Neural cell (in vitro differentiated cells): ENCODE measurements at regions not wholly inside any gene's neighbourhood (a gene's known extent, or its start where the extent isn't known, plus 50 kb on each side); places are given as distances from the start of the nearest gene placed in this dataset.

Experiments
- H2AFZ ChIP-seq: fragments of 200-600, 300-800 bp; sonication (generic), shearing (Covaris generic); 2 replicates; pipeline ENCODE4 v1.6.0; 2014; ENCODE audit warnings: low read depth, mild to moderate bottlenecking, antibody characterized with exemption, low read length, moderate library complexity
- H3F3A ChIP-seq: fragments of 200-600 bp; shearing (Covaris generic); 2 replicates; pipeline ENCODE4 v1.6.1; 2016; ENCODE audit warnings: mild to moderate bottlenecking, moderate library complexity, mixed read lengths, antibody characterized with exemption, low read length; ENCODE audit not compliant: insufficient read depth, poor library complexity, severe bottlenecking
- H3K27ac ChIP-seq: fragments of 200-600, 300-800 bp; sonication (generic), shearing (Covaris generic); 2 replicates; pipeline ENCODE4 v1.5.1; 2014; ENCODE audit warnings: mild to moderate bottlenecking, low read length, moderate library complexity
- H3K27me3 ChIP-seq: fragments of 300-800, 200-600 bp; sonication (generic), shearing (Covaris generic); 2 replicates; pipeline ENCODE4 v1.6.0; 2014; ENCODE audit warnings: mild to moderate bottlenecking, low read depth, low read length, moderate library complexity; ENCODE audit not compliant: insufficient read depth
- H3K36me3 ChIP-seq: fragments of 300-800, 200-600 bp; sonication (generic), shearing (Covaris generic); 2 replicates; pipeline ENCODE4 v1.5.1; 2014; ENCODE audit warnings: mild to moderate bottlenecking, antibody characterized with exemption, low read length, moderate library complexity; ENCODE audit not compliant: insufficient read depth
- H3K4me2 ChIP-seq: fragments of 300-800, 200-600 bp; sonication (generic), shearing (Covaris generic); 2 replicates; pipeline ENCODE4 v1.6.0; 2014; ENCODE audit warnings: mild to moderate bottlenecking, low read length
- H3K4me3 ChIP-seq: fragments of 300-800, 200-600 bp; sonication (generic), shearing (Covaris generic); 2 replicates; pipeline ENCODE4 v1.5.1; 2014; ENCODE audit warnings: mild to moderate bottlenecking, low read length, moderate library complexity
- H3K79me2 ChIP-seq: fragments of 200-600 bp; shearing (Covaris generic); replicated peaks from 2 replicates; pipeline ENCODE4 v1.6.0; 2014; ENCODE audit warnings: mild to moderate bottlenecking, low read length, moderate library complexity; ENCODE audit not compliant: insufficient read depth
- H3K9ac ChIP-seq: fragments of 300-800, 200-600 bp; sonication (generic), shearing (Covaris generic); 2 replicates; pipeline ENCODE4 v1.6.1; 2016; ENCODE audit warnings: mild to moderate bottlenecking, low read length, mixed read lengths
- H3K9me2 ChIP-seq: fragments of 200-600 bp; shearing (Covaris generic); 2 replicates; pipeline ENCODE4 v1.6.1; 2016; ENCODE audit warnings: mild to moderate bottlenecking, low read length, mixed read lengths; ENCODE audit not compliant: insufficient read depth
- H3K9me3 ChIP-seq: fragments of 200-600, 300-800 bp; sonication (generic), shearing (Covaris generic); 2 replicates; pipeline ENCODE4 v1.6.1; 2016; ENCODE audit warnings: mild to moderate bottlenecking, mixed run types, low read length, moderate library complexity, mixed read lengths
- H4K20me1 ChIP-seq: fragments of 200-600 bp; shearing (Covaris generic); 2 replicates; pipeline ENCODE4 v1.6.1; 2016; ENCODE audit warnings: mild to moderate bottlenecking, mixed run types; ENCODE audit not compliant: insufficient read depth
- EP300 ChIP-seq: fragments of 450-650 bp; conservative IDR thresholded peaks from 2 replicates; pipeline ENCODE4 v1.6.1; 2014; ENCODE audit warnings: antibody characterized with exemption, mild to moderate bottlenecking, moderate library complexity; ENCODE audit not compliant: poor library complexity, severe bottlenecking
- EZH2 ChIP-seq: fragments of 200-600, 300-800 bp; shearing (Covaris generic), sonication (generic); IDR thresholded peaks from 2 replicates; pipeline ENCODE4 v1.6.1; 2014; ENCODE audit warnings: antibody characterized with exemption, low read length, borderline replicate concordance, mild to moderate bottlenecking; ENCODE audit not compliant: insufficient read depth, poor library complexity, severe bottlenecking
- MXI1 ChIP-seq: fragments of 450-650 bp; conservative IDR thresholded peaks from 2 replicates; pipeline ENCODE4 v1.6.1; 2014; ENCODE audit warnings: antibody characterized with exemption, mild to moderate bottlenecking; ENCODE audit not compliant: poor library complexity, severe bottlenecking
- POLR2AphosphoS5 ChIP-seq: IDR thresholded peaks from 2 replicates; pipeline ENCODE4 v1.6.1; 2012
- RAD21 ChIP-seq: fragments of 450-650 bp; conservative IDR thresholded peaks from 2 replicates; pipeline ENCODE4 v1.6.1; 2014; ENCODE audit warnings: antibody characterized with exemption, mild to moderate bottlenecking, moderate library complexity
- SMC3 ChIP-seq: fragments of 450-650 bp; conservative IDR thresholded peaks from 2 replicates; pipeline ENCODE4 v1.6.1; 2014; ENCODE audit warnings: antibody characterized with exemption, mild to moderate bottlenecking, moderate library complexity; ENCODE audit not compliant: poor library complexity
- TAF1 ChIP-seq: IDR thresholded peaks from 2 replicates; pipeline ENCODE4 v1.6.1; 2012; ENCODE audit warnings: low read depth
- TF ChIP-seq, protein P1 (sequence below): fragments of 450-650 bp; IDR thresholded peaks from 2 replicates; pipeline ENCODE4 v1.5.1; 2014; ENCODE audit warnings: antibody characterized with exemption, mild to moderate bottlenecking, moderate library complexity; ENCODE audit not compliant: poor library complexity, severe bottlenecking
- TF ChIP-seq, protein P2 (sequence below): IDR thresholded peaks from 2 replicates; pipeline ENCODE4 v1.6.1; 2012; ENCODE audit warnings: borderline replicate concordance

DNA sequence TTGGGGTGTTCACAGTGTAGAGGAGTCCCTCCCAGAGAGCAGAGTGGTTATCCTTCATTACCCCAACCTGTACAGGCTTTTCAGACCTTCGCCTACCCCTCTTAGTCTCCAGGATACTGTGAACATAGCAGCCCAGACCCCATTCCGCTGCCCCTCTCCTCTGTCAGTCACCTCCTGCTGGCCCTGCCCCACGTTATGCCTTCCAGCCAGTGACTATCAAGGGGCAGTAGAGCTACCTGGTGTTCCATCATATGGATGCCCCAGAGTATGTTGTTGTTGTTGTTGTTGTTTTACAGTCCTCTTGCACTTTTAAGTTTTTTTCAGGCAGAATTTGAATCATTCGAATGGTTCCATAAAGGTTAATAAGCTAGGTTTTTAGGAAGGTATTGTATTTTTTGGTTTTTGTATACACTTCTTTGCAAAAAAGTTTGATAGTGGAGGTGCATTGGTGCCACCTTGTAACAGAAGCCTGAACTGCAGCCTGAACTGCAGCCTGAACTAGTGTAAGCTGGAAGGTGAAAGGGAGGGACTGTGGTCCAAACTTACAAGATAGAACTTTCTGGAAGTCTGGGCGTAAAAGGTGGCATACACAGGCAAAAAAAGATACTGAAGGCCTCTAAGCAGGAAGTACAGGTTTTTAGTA is 101.4 kb upstream of the RAB40AL start:
- Histone ChIP-seq H3K27ac (no peak overlapping the region), H3K27me3 (no peaks in the 10 kb centered on the region), H3K9ac (no peak overlapping the region), H3K9me3 (no peaks in the 10 kb centered on the region), H2AFZ (no peak overlapping the region), H3K9me2 (no peaks in the 10 kb centered on the region), H4K20me1 (no peaks in the 10 kb centered on the region), H3K4me3 (no peak overlapping the region), H3K4me2 (no peak overlapping the region), H3F3A (no peaks in the 10 kb centered on the region), H3K36me3 (no peaks in the 10 kb centered on the region), H3K79me2 (no peaks in the 10 kb centered on the region)
- TF ChIP-seq MXI1 = no peak
- no peak for TF ChIP-seq POLR2AphosphoS5
- peak; percentile 55 for TF ChIP-seq SMC3
- TF ChIP-seq EP300 = no peak
- peak; percentile 46 for TF ChIP-seq RAD21
- no peak for TF ChIP-seq TAF1
- TF ChIP-seq, protein P1, sequence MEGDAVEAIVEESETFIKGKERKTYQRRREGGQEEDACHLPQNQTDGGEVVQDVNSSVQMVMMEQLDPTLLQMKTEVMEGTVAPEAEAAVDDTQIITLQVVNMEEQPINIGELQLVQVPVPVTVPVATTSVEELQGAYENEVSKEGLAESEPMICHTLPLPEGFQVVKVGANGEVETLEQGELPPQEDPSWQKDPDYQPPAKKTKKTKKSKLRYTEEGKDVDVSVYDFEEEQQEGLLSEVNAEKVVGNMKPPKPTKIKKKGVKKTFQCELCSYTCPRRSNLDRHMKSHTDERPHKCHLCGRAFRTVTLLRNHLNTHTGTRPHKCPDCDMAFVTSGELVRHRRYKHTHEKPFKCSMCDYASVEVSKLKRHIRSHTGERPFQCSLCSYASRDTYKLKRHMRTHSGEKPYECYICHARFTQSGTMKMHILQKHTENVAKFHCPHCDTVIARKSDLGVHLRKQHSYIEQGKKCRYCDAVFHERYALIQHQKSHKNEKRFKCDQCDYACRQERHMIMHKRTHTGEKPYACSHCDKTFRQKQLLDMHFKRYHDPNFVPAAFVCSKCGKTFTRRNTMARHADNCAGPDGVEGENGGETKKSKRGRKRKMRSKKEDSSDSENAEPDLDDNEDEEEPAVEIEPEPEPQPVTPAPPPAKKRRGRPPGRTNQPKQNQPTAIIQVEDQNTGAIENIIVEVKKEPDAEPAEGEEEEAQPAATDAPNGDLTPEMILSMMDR = peak; percentile 60

DNA sequence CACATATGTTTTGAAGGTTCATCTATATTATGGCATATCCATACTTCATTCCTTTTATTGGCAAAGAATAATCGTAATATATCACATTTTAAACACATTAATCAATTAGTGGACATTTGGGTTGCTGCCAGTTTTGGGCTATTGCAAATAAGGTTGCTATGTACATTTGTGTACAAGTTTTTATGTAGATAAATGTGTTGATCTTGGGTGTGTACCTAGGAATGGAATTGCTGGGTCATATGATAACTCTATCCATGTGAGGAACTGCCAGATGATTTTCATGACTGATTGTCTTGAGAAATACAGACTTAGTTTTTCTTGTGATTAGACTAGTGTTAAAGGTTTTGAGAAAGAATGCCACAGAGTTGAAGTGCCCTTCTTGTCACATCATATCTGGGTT is 99.2 kb upstream of the RAB40AL start:
- TF ChIP-seq EZH2 = no peak
- TF ChIP-seq, protein P2, sequence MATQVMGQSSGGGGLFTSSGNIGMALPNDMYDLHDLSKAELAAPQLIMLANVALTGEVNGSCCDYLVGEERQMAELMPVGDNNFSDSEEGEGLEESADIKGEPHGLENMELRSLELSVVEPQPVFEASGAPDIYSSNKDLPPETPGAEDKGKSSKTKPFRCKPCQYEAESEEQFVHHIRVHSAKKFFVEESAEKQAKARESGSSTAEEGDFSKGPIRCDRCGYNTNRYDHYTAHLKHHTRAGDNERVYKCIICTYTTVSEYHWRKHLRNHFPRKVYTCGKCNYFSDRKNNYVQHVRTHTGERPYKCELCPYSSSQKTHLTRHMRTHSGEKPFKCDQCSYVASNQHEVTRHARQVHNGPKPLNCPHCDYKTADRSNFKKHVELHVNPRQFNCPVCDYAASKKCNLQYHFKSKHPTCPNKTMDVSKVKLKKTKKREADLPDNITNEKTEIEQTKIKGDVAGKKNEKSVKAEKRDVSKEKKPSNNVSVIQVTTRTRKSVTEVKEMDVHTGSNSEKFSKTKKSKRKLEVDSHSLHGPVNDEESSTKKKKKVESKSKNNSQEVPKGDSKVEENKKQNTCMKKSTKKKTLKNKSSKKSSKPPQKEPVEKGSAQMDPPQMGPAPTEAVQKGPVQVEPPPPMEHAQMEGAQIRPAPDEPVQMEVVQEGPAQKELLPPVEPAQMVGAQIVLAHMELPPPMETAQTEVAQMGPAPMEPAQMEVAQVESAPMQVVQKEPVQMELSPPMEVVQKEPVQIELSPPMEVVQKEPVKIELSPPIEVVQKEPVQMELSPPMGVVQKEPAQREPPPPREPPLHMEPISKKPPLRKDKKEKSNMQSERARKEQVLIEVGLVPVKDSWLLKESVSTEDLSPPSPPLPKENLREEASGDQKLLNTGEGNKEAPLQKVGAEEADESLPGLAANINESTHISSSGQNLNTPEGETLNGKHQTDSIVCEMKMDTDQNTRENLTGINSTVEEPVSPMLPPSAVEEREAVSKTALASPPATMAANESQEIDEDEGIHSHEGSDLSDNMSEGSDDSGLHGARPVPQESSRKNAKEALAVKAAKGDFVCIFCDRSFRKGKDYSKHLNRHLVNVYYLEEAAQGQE = no peak
- TF ChIP-seq MXI1 = no peak
- TF ChIP-seq POLR2AphosphoS5 = no peak
- TF ChIP-seq, protein P1 = no peak
- TF ChIP-seq SMC3 = no peak
- TF ChIP-seq TAF1 = no peak
- TF ChIP-seq EP300 = no peak
- no peaks in the 10 kb centered on the region for H3K36me3 ChIP-seq
- no peak overlapping the region for H3K27ac ChIP-seq
- no peaks in the 10 kb centered on the region for H3K9me2 ChIP-seq
- no peaks in the 10 kb centered on the region for H3K79me2 ChIP-seq
- H3K27me3 ChIP-seq = no peaks in the 10 kb centered on the region
- H3K9me3 ChIP-seq = no peaks in the 10 kb centered on the region
- no peak overlapping the region for H3K4me2 ChIP-seq
- H3K9ac ChIP-seq = no peak overlapping the region
- no peaks in the 10 kb centered on the region for H4K20me1 ChIP-seq
- no peak overlapping the region for H2AFZ ChIP-seq
- H3F3A ChIP-seq = no peaks in the 10 kb centered on the region
- no peak overlapping the region for H3K4me3 ChIP-seq
